ENCODE measurements at regions not wholly inside any gene's neighbourhood (a gene's known extent, or its start where the extent isn't known, plus 50 kb on each side); places are given as distances from the start of the nearest gene placed in this dataset.

GRCh38 chr3:157574531-157574930 is 71.3 kb upstream of the VEPH1 start:
- Histone ChIP-seq H4K20me1 (ENCODE audit: low read depth) (no peaks in the 10 kb centered on the region), H3K36me3 (no peaks in the 10 kb centered on the region), H2AFZ (replicated peaks) (no peak overlapping the region), H3K27me3 (no peaks in the 10 kb centered on the region), H3K27ac (no peak overlapping the region), H3K9me3 (ENCODE audit: low read depth) (no peaks in the 10 kb centered on the region), H3K9ac (no peak overlapping the region), H3K4me3 (no peak overlapping the region), H3F3A (ENCODE audit: low read depth) (no peaks in the 10 kb centered on the region), H3K79me2 (ENCODE audit: low read depth) (no peaks in the 10 kb centered on the region), H3K4me1 (no peaks in the 10 kb centered on the region), H3K4me2 (no peak overlapping the region)
- no peak overlapping the region for H3K27ac Mint-ChIP-seq
- DNase-seq (ENCODE audit: low spot score): no peak
- TF ChIP-seq CTCF (IDR thresholded peaks at IDR 0.05) (no peak), EZH2 (IDR thresholded peaks at IDR 0.05) (no peak), EZH2phosphoT487 (IDR thresholded peaks at IDR 0.05) (no peak)
- no peaks in the 10 kb centered on the region for H3K27me3 Mint-ChIP-seq (ENCODE audit: insufficient read depth, low read depth)
- H3K4me1 Mint-ChIP-seq: no peaks in the 10 kb centered on the region
- H3K9me3 Mint-ChIP-seq: no peaks in the 10 kb centered on the region
- H3K36me3 Mint-ChIP-seq: no peaks in the 10 kb centered on the region
- H3K4me3 Mint-ChIP-seq: no peak overlapping the region

- Mint-ChIP-seq H3K27me3 (ENCODE audit: insufficient read depth, low read depth) (no peaks in the 10 kb centered on the region), H3K36me3 (no peaks in the 10 kb centered on the region), H3K4me1 (no peaks in the 10 kb centered on the region), H3K9me3 (no peaks in the 10 kb centered on the region), H3K4me3 (no peak overlapping the region), H3K27ac (no peak overlapping the region)
- Histone ChIP-seq H3K27ac (no peak overlapping the region), H2AFZ (replicated peaks) (no peak overlapping the region), H3K36me3 (no peaks in the 10 kb centered on the region), H3K4me1 (no peaks in the 10 kb centered on the region), H3K27me3 (no peaks in the 10 kb centered on the region), H3K9ac (no peak overlapping the region), H3K79me2 (ENCODE audit: low read depth) (no peaks in the 10 kb centered on the region), H4K20me1 (ENCODE audit: low read depth) (no peaks in the 10 kb centered on the region), H3K4me3 (no peak overlapping the region), H3K9me3 (ENCODE audit: low read depth) (no peaks in the 10 kb centered on the region), H3F3A (ENCODE audit: low read depth) (no peaks in the 10 kb centered on the region), H3K4me2 (no peak overlapping the region)
- no peak for TF ChIP-seq EZH2 (IDR thresholded peaks at IDR 0.05)
- no peak for TF ChIP-seq EZH2phosphoT487 (IDR thresholded peaks at IDR 0.05)
- no peak for TF ChIP-seq CTCF (IDR thresholded peaks at IDR 0.05)
- DNase-seq (ENCODE audit: low spot score): no peak
Observed at GRCh38 chr3:157573780-157574378, 70.7 kb upstream of the VEPH1 start.

- no peaks in the 10 kb centered on the region for H3K9me3 Mint-ChIP-seq
- no peaks in the 10 kb centered on the region for H4K20me1 ChIP-seq (ENCODE audit: low read depth)
- H3K4me3 ChIP-seq: no peak overlapping the region
- no peaks in the 10 kb centered on the region for H3K4me1 Mint-ChIP-seq
- no peak overlapping the region for H3K27ac Mint-ChIP-seq
- H3K4me2 ChIP-seq: no peak overlapping the region
- no peaks in the 10 kb centered on the region for H3K36me3 Mint-ChIP-seq
- H3K27me3 Mint-ChIP-seq (ENCODE audit: insufficient read depth, low read depth): no peaks in the 10 kb centered on the region
- TF ChIP-seq CTCF (IDR thresholded peaks at IDR 0.05) (no peak), EZH2 (IDR thresholded peaks at IDR 0.05) (no peak), EZH2phosphoT487 (IDR thresholded peaks at IDR 0.05) (no peak)
- H3K36me3 ChIP-seq: no peaks in the 10 kb centered on the region
- H3K4me3 Mint-ChIP-seq: no peak overlapping the region
- H3K27me3 ChIP-seq: no peaks in the 10 kb centered on the region
- H3K9ac ChIP-seq: no peak overlapping the region
- no peaks in the 10 kb centered on the region for H3K9me3 ChIP-seq (ENCODE audit: low read depth)
- no peaks in the 10 kb centered on the region for H3K79me2 ChIP-seq (ENCODE audit: low read depth)
- H3K27ac ChIP-seq: no peak overlapping the region
- DNase-seq (ENCODE audit: low spot score): no peak
- no peaks in the 10 kb centered on the region for H3F3A ChIP-seq (ENCODE audit: low read depth)
- H2AFZ ChIP-seq (replicated peaks): no peak overlapping the region
- no peaks in the 10 kb centered on the region for H3K4me1 ChIP-seq
Observed at GRCh38 chr3:157573281-157573680, 70.1 kb upstream of the VEPH1 start.

Data from neural progenitor cell (in vitro differentiated cells).